ENCODE measurements at regions not wholly inside any gene's neighbourhood (a gene's known extent, or its start where the extent isn't known, plus 50 kb on each side); places are given as distances from the start of the nearest gene placed in this dataset.

DNA sequence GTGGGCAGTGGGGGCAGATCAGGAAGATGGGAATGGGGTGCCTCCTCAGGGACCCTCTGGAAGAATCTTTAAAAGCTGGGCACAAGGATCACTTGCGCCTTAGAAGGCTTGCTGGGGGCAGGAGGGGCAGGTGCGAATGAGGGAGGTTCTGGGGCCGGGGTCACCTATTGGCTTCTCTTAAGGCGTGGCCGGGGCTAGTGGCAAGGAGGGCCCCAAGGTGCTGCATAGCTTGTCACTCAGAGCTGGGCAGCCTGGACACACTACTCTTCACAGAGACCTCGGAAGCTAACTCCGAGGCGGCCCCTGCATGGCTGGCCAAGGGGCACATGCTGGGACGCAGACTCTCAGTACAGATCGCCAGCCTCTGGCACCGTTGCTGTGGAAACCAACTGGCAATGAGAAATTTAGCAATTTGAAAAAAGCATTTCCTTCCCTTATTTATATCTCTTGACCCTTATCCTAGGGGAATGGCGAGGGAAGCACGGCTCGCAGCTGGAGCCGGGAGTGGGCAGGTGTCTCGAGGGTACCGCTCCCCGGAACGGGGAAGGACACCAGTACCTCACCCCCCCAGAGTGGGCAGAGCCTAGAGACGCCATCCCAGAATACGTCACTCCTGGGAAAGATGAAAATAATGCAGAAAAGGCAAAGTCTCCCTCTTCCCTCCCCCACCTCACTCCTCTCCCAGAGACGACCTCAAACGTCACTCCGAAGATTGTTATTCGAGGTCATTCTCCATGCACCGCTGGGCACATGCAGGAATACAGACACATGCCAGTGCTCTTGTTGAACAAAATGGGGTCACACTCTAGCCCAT, 188.1 kb downstream of the CTTN start:
- TF ChIP-seq EZH2 (IDR thresholded peaks at IDR 0.05; ENCODE audit: low read depth, unreplicated experiment) (no peak), POLR2AphosphoS5 (IDR thresholded peaks at IDR 0.05; ENCODE audit: low read depth) (no peak), JUNB (IDR thresholded peaks at IDR 0.05; ENCODE audit: unreplicated experiment) (no peak), EZH2phosphoT487 (IDR thresholded peaks at IDR 0.05; ENCODE audit: unreplicated experiment) (no peak)
- TF ChIP-seq, protein P1, sequence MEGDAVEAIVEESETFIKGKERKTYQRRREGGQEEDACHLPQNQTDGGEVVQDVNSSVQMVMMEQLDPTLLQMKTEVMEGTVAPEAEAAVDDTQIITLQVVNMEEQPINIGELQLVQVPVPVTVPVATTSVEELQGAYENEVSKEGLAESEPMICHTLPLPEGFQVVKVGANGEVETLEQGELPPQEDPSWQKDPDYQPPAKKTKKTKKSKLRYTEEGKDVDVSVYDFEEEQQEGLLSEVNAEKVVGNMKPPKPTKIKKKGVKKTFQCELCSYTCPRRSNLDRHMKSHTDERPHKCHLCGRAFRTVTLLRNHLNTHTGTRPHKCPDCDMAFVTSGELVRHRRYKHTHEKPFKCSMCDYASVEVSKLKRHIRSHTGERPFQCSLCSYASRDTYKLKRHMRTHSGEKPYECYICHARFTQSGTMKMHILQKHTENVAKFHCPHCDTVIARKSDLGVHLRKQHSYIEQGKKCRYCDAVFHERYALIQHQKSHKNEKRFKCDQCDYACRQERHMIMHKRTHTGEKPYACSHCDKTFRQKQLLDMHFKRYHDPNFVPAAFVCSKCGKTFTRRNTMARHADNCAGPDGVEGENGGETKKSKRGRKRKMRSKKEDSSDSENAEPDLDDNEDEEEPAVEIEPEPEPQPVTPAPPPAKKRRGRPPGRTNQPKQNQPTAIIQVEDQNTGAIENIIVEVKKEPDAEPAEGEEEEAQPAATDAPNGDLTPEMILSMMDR (conservative IDR thresholded peaks at IDR 0.05; ENCODE audit: low read depth in 2 of 2): no peak

Data from GM23338 (cell line).